Upper lobe of right lung (tissue), 1 donor: ENCODE measurements at regions not wholly inside any gene's neighbourhood (a gene's known extent, or its start where the extent isn't known, plus 50 kb on each side); places are given as distances from the start of the nearest gene placed in this dataset.
A peak's percentile ranks its signal among the peaks of the same experiment; 100 is the strongest.

Experiments
- ATAC-seq: fragments of 200-7000 bp; cut with Tn5 transposase; one replicate; pipeline ENCODE4 v1.9.1; 2020; ENCODE audit warnings: mild to moderate bottlenecking, moderate library complexity
- DNase-seq: peaks from one replicate; pipeline ENCODE4 v3.0.0-alpha.2; 2020
- H3K27ac ChIP-seq: fragments of 200-600 bp; one replicate; pipeline ENCODE4 v1.8.0; 2022
- H3K27me3 ChIP-seq: fragments of 200-600 bp; one replicate; pipeline ENCODE4 v1.8.0; 2022; ENCODE audit warnings: mild to moderate bottlenecking
- H3K36me3 ChIP-seq: fragments of 200-600 bp; one replicate; pipeline ENCODE4 v1.8.0; 2022
- H3K4me1 ChIP-seq: fragments of 200-600 bp; one replicate; pipeline ENCODE4 v1.8.0; 2022
- H3K4me3 ChIP-seq: fragments of 200-600 bp; one replicate; pipeline ENCODE4 v1.8.0; 2022; ENCODE audit warnings: mild to moderate bottlenecking
- H3K9me3 ChIP-seq: fragments of 200-600 bp; one replicate; pipeline ENCODE4 v1.8.0; 2022
- intact Hi-C: fragments of 100-400 bp; cut with DNase I; formaldehyde crosslinking; loops from one replicate; pipeline ENCODE4 v1.11.0; 2022
- TF ChIP-seq, protein P1 (sequence below): fragments of 200-600 bp; IDR thresholded peaks from one replicate; pipeline ENCODE4 v1.8.0; 2022; ENCODE audit warnings: antibody characterized with exemption
- donor health status: DM: no; HTN: yes; CAD: no; lungs with severe emphysema.

DNA sequence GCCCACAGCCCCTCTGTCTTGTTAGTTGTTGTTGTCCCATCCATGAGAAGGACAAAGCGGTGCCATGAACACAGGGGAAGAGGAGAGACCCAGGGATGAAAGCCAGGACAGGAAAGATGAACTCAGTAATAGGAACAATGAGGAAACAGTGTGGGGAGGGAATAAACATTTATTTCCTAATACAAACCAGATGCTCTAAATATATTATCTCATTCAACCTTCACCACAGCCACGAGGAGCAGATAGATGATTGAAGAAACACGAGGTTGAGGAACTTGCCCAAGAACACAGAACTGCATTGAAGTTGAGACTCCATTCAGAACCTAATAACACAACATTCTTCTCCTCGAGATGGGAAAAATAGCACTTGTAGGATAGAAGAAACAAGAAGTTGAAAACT is 53.0 kb upstream of the AIG1 start:
- no peak overlapping the region for H3K4me3 ChIP-seq
- no peaks in the 10 kb centered on the region for H3K9me3 ChIP-seq
- DNase-seq (no peak), ATAC-seq (peak; percentile 47)
- H3K36me3 ChIP-seq = no peaks in the 10 kb centered on the region
- H3K4me1 ChIP-seq = no peaks in the 10 kb centered on the region
- intact Hi-C loops = no loop called here
- TF ChIP-seq, protein P1, sequence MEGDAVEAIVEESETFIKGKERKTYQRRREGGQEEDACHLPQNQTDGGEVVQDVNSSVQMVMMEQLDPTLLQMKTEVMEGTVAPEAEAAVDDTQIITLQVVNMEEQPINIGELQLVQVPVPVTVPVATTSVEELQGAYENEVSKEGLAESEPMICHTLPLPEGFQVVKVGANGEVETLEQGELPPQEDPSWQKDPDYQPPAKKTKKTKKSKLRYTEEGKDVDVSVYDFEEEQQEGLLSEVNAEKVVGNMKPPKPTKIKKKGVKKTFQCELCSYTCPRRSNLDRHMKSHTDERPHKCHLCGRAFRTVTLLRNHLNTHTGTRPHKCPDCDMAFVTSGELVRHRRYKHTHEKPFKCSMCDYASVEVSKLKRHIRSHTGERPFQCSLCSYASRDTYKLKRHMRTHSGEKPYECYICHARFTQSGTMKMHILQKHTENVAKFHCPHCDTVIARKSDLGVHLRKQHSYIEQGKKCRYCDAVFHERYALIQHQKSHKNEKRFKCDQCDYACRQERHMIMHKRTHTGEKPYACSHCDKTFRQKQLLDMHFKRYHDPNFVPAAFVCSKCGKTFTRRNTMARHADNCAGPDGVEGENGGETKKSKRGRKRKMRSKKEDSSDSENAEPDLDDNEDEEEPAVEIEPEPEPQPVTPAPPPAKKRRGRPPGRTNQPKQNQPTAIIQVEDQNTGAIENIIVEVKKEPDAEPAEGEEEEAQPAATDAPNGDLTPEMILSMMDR = no peak
- H3K27me3 ChIP-seq = no peaks in the 10 kb centered on the region
- H3K27ac ChIP-seq = no peak overlapping the region

DNA sequence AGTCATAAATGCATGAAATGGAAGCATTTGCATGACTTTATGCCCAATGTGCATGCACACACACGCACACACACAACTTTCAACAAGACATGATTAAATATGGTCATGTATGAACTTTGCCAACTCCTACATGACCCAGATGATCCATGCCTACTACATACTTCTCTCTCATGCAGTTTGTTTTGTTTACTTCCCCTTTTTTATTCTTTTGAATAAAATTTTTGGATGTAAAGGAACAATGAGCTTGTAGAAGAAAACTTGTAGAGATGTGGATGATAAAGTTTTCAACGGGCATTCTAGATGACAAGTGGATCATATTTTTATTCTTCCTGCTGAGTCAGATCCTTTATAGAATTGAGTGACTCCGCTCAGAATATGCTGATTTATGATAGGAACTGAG is 50.8 kb upstream of the AIG1 start:
- H3K9me3 ChIP-seq = no peaks in the 10 kb centered on the region
- no peaks in the 10 kb centered on the region for H3K4me1 ChIP-seq
- ATAC-seq (no peak), DNase-seq (no peak)
- TF ChIP-seq, protein P1 = no peak
- H3K4me3 ChIP-seq = no peak overlapping the region
- H3K27me3 ChIP-seq = no peaks in the 10 kb centered on the region
- H3K27ac ChIP-seq = no peak overlapping the region
- H3K36me3 ChIP-seq = no peaks in the 10 kb centered on the region
- intact Hi-C loops = no loop called here
